ENCODE measurements at regions not wholly inside any gene's neighbourhood (a gene's known extent, or its start where the extent isn't known, plus 50 kb on each side); places are given as distances from the start of the nearest gene placed in this dataset.
A peak's percentile ranks its signal among the peaks of the same experiment; 100 is the strongest.

- TF ChIP-seq MYC (IDR thresholded peaks at IDR 0.05; ENCODE audit: low read depth, low read length) (no peak), CTCF (IDR thresholded peaks at IDR 0.05; ENCODE audit: low read depth, low read length) (no peak), POLR2A (IDR thresholded peaks at IDR 0.05; ENCODE audit: extremely low read depth, insufficient read length) (no peak)
- TF ChIP-seq, protein P1, sequence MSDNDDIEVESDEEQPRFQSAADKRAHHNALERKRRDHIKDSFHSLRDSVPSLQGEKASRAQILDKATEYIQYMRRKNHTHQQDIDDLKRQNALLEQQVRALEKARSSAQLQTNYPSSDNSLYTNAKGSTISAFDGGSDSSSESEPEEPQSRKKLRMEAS (IDR thresholded peaks at IDR 0.05; ENCODE audit: low read depth, low read length) = no peak
- H3K4me3 ChIP-seq (ENCODE audit: low read depth, low read length) = no peak overlapping the region
- no peak for DNase-seq (ENCODE audit: low read depth)
Observed at GRCh38 chr10:117442521-117442920, 67.3 kb upstream of the PDZD8 start.

- DNase-seq (ENCODE audit: low read depth) = peak; percentile 87
- no peak overlapping the region for H3K4me3 ChIP-seq (ENCODE audit: low read depth, low read length)
- TF ChIP-seq MYC (IDR thresholded peaks at IDR 0.05; ENCODE audit: low read depth, low read length) (no peak), CTCF (IDR thresholded peaks at IDR 0.05; ENCODE audit: low read depth, low read length) (no peak), POLR2A (IDR thresholded peaks at IDR 0.05; ENCODE audit: extremely low read depth, insufficient read length) (no peak)
- TF ChIP-seq, protein P1 (IDR thresholded peaks at IDR 0.05; ENCODE audit: low read depth, low read length) = no peak
Observed at GRCh38 chr10:117441812-117442443, 66.7 kb upstream of the PDZD8 start.

DNA sequence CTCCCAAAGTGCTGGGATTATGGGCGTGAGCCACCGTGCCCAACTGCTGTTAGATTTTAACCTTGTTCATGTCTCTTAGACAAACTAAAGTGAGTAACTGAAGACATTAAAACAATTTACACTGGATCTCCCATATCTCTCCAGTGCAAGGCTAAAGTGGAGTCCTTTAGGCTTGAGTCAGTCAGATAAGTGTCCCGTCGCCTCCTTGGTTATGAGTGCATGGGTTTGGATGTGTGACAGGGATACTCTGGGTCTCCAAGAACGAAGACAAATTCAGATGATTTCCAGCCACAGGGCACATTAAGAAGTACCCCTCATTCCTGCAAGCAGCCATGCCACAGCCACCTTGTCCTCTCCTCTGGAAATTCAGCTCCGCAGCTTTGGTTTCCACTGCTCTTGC is 66.1 kb upstream of the PDZD8 start:
- DNase-seq (ENCODE audit: low read depth) = no peak
- TF ChIP-seq, protein P1 (IDR thresholded peaks at IDR 0.05; ENCODE audit: low read depth, low read length) = no peak
- TF ChIP-seq MYC (IDR thresholded peaks at IDR 0.05; ENCODE audit: low read depth, low read length) (no peak), POLR2A (IDR thresholded peaks at IDR 0.05; ENCODE audit: extremely low read depth, insufficient read length) (no peak), CTCF (IDR thresholded peaks at IDR 0.05; ENCODE audit: low read depth, low read length) (no peak)

DNA sequence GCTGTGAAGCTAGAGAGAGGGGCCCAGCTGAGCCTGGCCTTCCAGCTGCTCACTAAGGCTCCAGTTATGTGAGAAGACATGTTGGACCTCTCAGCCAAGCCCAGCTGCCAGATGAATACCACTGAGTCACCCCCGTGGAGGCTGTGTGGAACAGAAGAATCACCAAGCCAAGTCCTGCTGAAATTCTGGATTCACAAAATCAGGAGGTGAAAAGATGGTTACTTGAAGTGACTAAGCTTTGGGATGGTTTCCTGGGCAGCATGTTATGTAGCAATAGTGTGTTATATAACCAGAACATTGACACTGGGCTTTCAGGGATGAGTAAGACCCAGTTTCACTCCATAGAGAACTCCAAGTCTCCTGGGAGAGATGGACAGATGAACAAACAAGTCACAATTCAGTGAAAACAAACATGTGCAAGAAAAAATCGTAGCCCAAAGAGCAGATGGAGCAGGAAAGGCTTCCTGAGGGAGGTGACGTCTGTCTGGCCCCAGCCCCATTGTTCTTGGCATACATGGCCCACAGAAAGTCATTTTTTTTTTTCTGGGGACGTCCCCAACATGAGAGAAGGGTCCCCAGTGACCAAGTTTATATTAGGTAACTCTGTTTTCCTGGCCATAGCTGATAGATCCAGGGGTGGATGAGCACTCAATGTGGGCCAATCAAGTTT is 64.1 kb upstream of the PDZD8 start:
- TF ChIP-seq MYC (IDR thresholded peaks at IDR 0.05; ENCODE audit: low read depth, low read length) (no peak), POLR2A (IDR thresholded peaks at IDR 0.05; ENCODE audit: extremely low read depth, insufficient read length) (no peak), CTCF (IDR thresholded peaks at IDR 0.05; ENCODE audit: low read depth, low read length) (no peak)
- TF ChIP-seq, protein P1 (IDR thresholded peaks at IDR 0.05; ENCODE audit: low read depth, low read length) = no peak

More for the DNA sequence above, 66.1 kb upstream of the PDZD8 start:
- no peak overlapping the region for H3K4me3 ChIP-seq (ENCODE audit: low read depth, low read length)

DNA sequence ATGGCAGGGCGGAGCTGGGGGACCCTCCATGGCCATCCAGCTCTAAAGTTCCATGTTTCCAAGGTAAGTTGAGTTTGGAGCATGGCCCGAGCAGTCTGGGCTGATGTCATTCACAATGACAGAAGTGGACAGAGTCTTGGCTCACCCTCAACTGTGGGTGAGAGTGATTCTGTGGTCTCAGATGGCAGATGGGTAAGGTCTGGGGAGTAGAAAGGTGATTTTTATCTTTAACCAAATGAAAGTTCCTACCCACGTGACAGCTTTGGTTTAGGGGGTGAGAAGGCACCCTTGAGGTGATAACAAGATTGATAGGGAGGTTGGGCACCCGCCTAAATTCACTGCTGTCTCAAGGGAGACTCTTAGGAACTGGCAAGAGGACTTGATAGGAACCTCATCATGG is 57.6 kb upstream of the PDZD8 start:
- no peak for DNase-seq (ENCODE audit: low read depth)
- TF ChIP-seq, protein P1 (IDR thresholded peaks at IDR 0.05; ENCODE audit: low read depth, low read length) = no peak
- TF ChIP-seq CTCF (IDR thresholded peaks at IDR 0.05; ENCODE audit: low read depth, low read length) (no peak), POLR2A (IDR thresholded peaks at IDR 0.05; ENCODE audit: extremely low read depth, insufficient read length) (no peak), MYC (IDR thresholded peaks at IDR 0.05; ENCODE audit: low read depth, low read length) (no peak)
- H3K4me3 ChIP-seq (ENCODE audit: low read depth, low read length) = no peak overlapping the region

More for the DNA sequence above, 64.1 kb upstream of the PDZD8 start:
- no peak overlapping the region for H3K4me3 ChIP-seq (ENCODE audit: low read depth, low read length)
- DNase-seq (ENCODE audit: low read depth) = no peak
